ENCODE measurements at regions not wholly inside any gene's neighbourhood (a gene's known extent, or its start where the extent isn't known, plus 50 kb on each side); places are given as distances from the start of the nearest gene placed in this dataset.

GRCh38 chr11:26942356-26942755 lies 51.6 kb upstream of the FIBIN start:
- Histone ChIP-seq H3K9ac (replicated peaks; ENCODE audit: extremely low read depth, insufficient read depth, low read length) (no peak overlapping the region), H3K79me2 (ENCODE audit: control insufficient read depth, insufficient read depth, low read length) (no peaks in the 10 kb centered on the region), H3K4me2 (ENCODE audit: insufficient read depth, low read length) (no peak overlapping the region), H3K4me3 (replicated peaks in 1 of 3; ENCODE audit: insufficient read depth in 1 of 3, low read depth in 1 of 3, low read length in 3 of 3) (no peak overlapping the region), H3K27ac (ENCODE audit: insufficient read depth, low read depth, low read length) (no peak overlapping the region), H4K20me1 (replicated peaks; ENCODE audit: control insufficient read depth, extremely low read depth, insufficient read depth, low read length) (no peaks in the 10 kb centered on the region), H3K9me1 (replicated peaks; ENCODE audit: control insufficient read depth, extremely low read depth, insufficient read depth, low read length) (no peaks in the 10 kb centered on the region), H2AFZ (ENCODE audit: low read depth, low read length) (no peak overlapping the region), H3K9me3 (replicated peaks; ENCODE audit: control insufficient read depth, insufficient read depth, low read length) (no peaks in the 10 kb centered on the region), H3K4me1 (ENCODE audit: control insufficient read depth, extremely low read depth, insufficient read depth, low read length) (no peaks in the 10 kb centered on the region), H3K27me3 (ENCODE audit: control insufficient read depth in 2 of 2, insufficient read depth in 2 of 2, low read length in 2 of 2) (no peaks in the 10 kb centered on the region), H3K36me3 (ENCODE audit: control insufficient read depth in 2 of 2, extremely low read depth in 1 of 2, insufficient read depth in 2 of 2, low read length in 2 of 2) (no peaks in the 10 kb centered on the region)
- POLR2A ChIA-PET, result no interaction called here
- no peak for DNase-seq (ENCODE audit: low read depth, low spot score)
- no TSS peak for BruUV-seq (replicated peaks)
- intact Hi-C loops (cut with micrococcal nuclease) (no loop called here), dilution Hi-C loops (cut with MboI; ENCODE audit: extremely low pct_ligation_motif_present, low sequenced_read_pairs) (no loop called here)
- no peak for FAIRE-seq
- CTCF ChIA-PET, result no interaction called here
- no peak for TF ChIP-seq JUN (IDR thresholded peaks at IDR 0.05; ENCODE audit: borderline replicate concordance, insufficient read depth, insufficient read length, low read depth)
- TF ChIP-seq MAX (IDR thresholded peaks at IDR 0.05; ENCODE audit: insufficient read depth, insufficient read length), result no peak
- no peak for TF ChIP-seq POLR2A (IDR thresholded peaks at IDR 0.05; ENCODE audit: low read depth, low read length)
- TF ChIP-seq GATA2 (IDR thresholded peaks at IDR 0.05; ENCODE audit: insufficient read depth, insufficient read length, low read depth, low read length), result no peak
- TF ChIP-seq CTCF (IDR thresholded peaks at IDR 0.05; ENCODE audit: extremely low read depth in 1 of 2, insufficient read depth in 1 of 2, low read depth in 1 of 2, low read length in 2 of 2), result no peak
- TF ChIP-seq POLR2AphosphoS5 (IDR thresholded peaks at IDR 0.05; ENCODE audit: insufficient read depth, low read depth, low read length), result no peak
- no peak for TF ChIP-seq EZH2 (IDR thresholded peaks at IDR 0.05; ENCODE audit: borderline replicate concordance, low read depth, low read length, severe bottlenecking)
- no peak for TF ChIP-seq MYC (IDR thresholded peaks at IDR 0.05; ENCODE audit: low read depth, low read length)
- TF ChIP-seq FOS (IDR thresholded peaks at IDR 0.05; ENCODE audit: borderline replicate concordance, insufficient read depth, low read length), result no peak

All from endothelial cell of umbilical vein (primary cell).